ENCODE measurements at regions not wholly inside any gene's neighbourhood (a gene's known extent, or its start where the extent isn't known, plus 50 kb on each side); places are given as distances from the start of the nearest gene placed in this dataset.
A peak's percentile ranks its signal among the peaks of the same experiment; 100 is the strongest.

GRCh38 chr9:115225459-115226116 lies 107.6 kb upstream of the TNC start:
- Histone ChIP-seq H3K27ac (no peak overlapping the region), H3K4me2 (no peak overlapping the region), H3K4me1 (peaks cover 3% of the 10 kb centered on the region; the same call in 1 of the 3 replicates), H3K4me3 (no peak overlapping the region), H3K9me3 (no peaks in the 10 kb centered on the region)
- no peak for TF ChIP-seq RNF2 (IDR thresholded peaks at IDR 0.05; ENCODE audit: borderline replicate concordance, low read depth)
- no peak for TF ChIP-seq TFCP2L1 (CRISPR knock-in tag; IDR thresholded peaks at IDR 0.05)
- no peak for TF ChIP-seq REST (IDR thresholded peaks at IDR 0.05)
- TF ChIP-seq NPAS2 (CRISPR knock-in tag; IDR thresholded peaks at IDR 0.05; ENCODE audit: borderline replicate concordance) = no peak
- no peak for TF ChIP-seq RFX5 (IDR thresholded peaks at IDR 0.05)
- WGBS (ENCODE audit: missing lambda C conversion rate) = 93% methylated on average over 3 of the region's 3 CpGs
- no peak for ATAC-seq
- ChIA-PET POLR2A (no interaction called here), CTCF (interaction anchor here (0.7 to 2.7 kb wide), 10 partner anchors 10 to 299 kb away, joined by 3 to 13 read pairs (median 3); no protein-coding TSS in a partner anchor)
- FAIRE-seq = no peak
- no peak for DNase-seq (ENCODE audit: low read depth in 1 of 2, low spot score in 1 of 2)

GRCh38 chr9:115226152-115226551 lies 108.2 kb upstream of the TNC start:
- POLR2A ChIA-PET = no interaction called here
- whole genome bisulfite sequencing (ENCODE audit: missing lambda C conversion rate) = 37% methylated on average over 3 of the region's 3 CpGs
- DNase-seq (ENCODE audit: low read depth in 1 of 2, low spot score in 1 of 2) (no peak), FAIRE-seq (no peak), ATAC-seq (no peak)
- H3K4me3 ChIP-seq = no peak overlapping the region
- CTCF ChIA-PET = interaction anchor here (0.7 to 2.7 kb wide), 8 partner anchors 10 to 298 kb away, joined by 3 to 13 read pairs (median 4); no protein-coding TSS in a partner anchor
- TF ChIP-seq CHD2 (IDR thresholded peaks at IDR 0.05; ENCODE audit: low read length, partially characterized antibody) (no peak), CBX2 (IDR thresholded peaks at IDR 0.05; ENCODE audit: borderline replicate concordance, low read depth) (no peak), CTCF (IDR thresholded peaks at IDR 0.05) (peak; percentile 60), SMC3 (IDR thresholded peaks at IDR 0.05) (peak; percentile 69), NR3C1 (IDR thresholded peaks at IDR 0.05) (no peak), RNF2 (IDR thresholded peaks at IDR 0.05; ENCODE audit: borderline replicate concordance, low read depth) (no peak), RAD21 (conservative IDR thresholded peaks at IDR 0.05 in 1 of 2, IDR thresholded peaks at IDR 0.05 in 1 of 2) (peak; percentile 69 to 71)
- H3K4me1 ChIP-seq = peaks cover 3% of the 10 kb centered on the region; the same call in 1 of the 3 replicates
- H3K4me2 ChIP-seq = no peak overlapping the region
- no peaks in the 10 kb centered on the region for H3K9me3 ChIP-seq
- no peak overlapping the region for H3K27ac ChIP-seq

GRCh38 chr9:115229496-115229895 lies 111.5 kb upstream of the TNC start:
- TF ChIP-seq NR3C1 (IDR thresholded peaks at IDR 0.05) = no peak
- no peak for TF ChIP-seq JUN (IDR thresholded peaks at IDR 0.05)
- TF ChIP-seq FOSL2 (IDR thresholded peaks at IDR 0.05) = no peak
- TF ChIP-seq FOSL2 (CRISPR knock-in tag; IDR thresholded peaks at IDR 0.05) = peak; percentile 9; the same call in 1 of the 2 replicates
- CTCF ChIA-PET = no interaction called here
- H3K4me2 ChIP-seq = no peak overlapping the region
- 38% methylated on average over 2 of the region's 2 CpGs for WGBS (ENCODE audit: missing lambda C conversion rate)
- peaks cover 21% of the 10 kb centered on the region for H3K4me1 ChIP-seq
- no peak overlapping the region for H3K4me3 ChIP-seq
- H3K9me3 ChIP-seq = no peaks in the 10 kb centered on the region
- ATAC-seq (no peak), DNase-seq (ENCODE audit: low read depth in 1 of 2, low spot score in 1 of 2) (peak in 1 of 2 experiments; percentile 35), FAIRE-seq (no peak)
- POLR2A ChIA-PET = no interaction called here
- H3K27ac ChIP-seq = no peak overlapping the region
